Thoracic aorta (tissue), 2 donors: ENCODE measurements at regions not wholly inside any gene's neighbourhood (a gene's known extent, or its start where the extent isn't known, plus 50 kb on each side); places are given as distances from the start of the nearest gene placed in this dataset.

Source experiments
- ATAC-seq: fragments of 150-250 bp; one replicate; pipeline ENCODE4 v1.8.0; 2017; ENCODE audit warnings: low read depth; ENCODE audit not compliant: insufficient number of reproducible peaks, low FRiP score
- DNase-seq: peaks from one replicate; pipeline ENCODE4 v3.0.0-alpha.2; 2020; ENCODE audit warnings: low spot score
- H3K27ac ChIP-seq, 2 donors: fragments of 200-600 bp; sonication (generic); 1 replicate in 1 of 2; 2 replicates in 1 of 2; pipeline ENCODE4 v1.5.1; 2016; ENCODE audit warnings: mild to moderate bottlenecking in 2 of 2, moderate library complexity in 2 of 2
- H3K27me3 ChIP-seq: fragments of 200-600 bp; sonication (generic); replicated peaks from 2 replicates; pipeline ENCODE4 v1.6.0; 2016; ENCODE audit warnings: mild to moderate bottlenecking; ENCODE audit not compliant: insufficient read depth
- H3K36me3 ChIP-seq: fragments of 200-600 bp; sonication (generic); one replicate; pipeline ENCODE4 v1.5.1; 2016
- H3K4me1 ChIP-seq, 2 donors: fragments of 200-600 bp; sonication (generic); 1 replicate in 1 of 2; 2 replicates in 1 of 2; pipeline versions ENCODE4 v1.5.1 to v1.6.0; 2016; ENCODE audit warnings: low read depth in 2 of 2, mild to moderate bottlenecking in 1 of 2; ENCODE audit not compliant: control insufficient read depth in 1 of 2
- H3K4me3 ChIP-seq: fragments of 200-600 bp; sonication (generic); 2 replicates; pipeline ENCODE4 v1.5.1; 2016; ENCODE audit warnings: mild to moderate bottlenecking
- H3K9me3 ChIP-seq: fragments of 200-600 bp; sonication (generic); 2 replicates; pipeline ENCODE4 v1.5.1; 2016
- TF ChIP-seq, protein P1 (sequence below): fragments of 200-600 bp; sonication (generic); IDR thresholded peaks from one replicate; pipeline ENCODE4 v1.5.1; 2019; ENCODE audit warnings: antibody characterized with exemption

DNA sequence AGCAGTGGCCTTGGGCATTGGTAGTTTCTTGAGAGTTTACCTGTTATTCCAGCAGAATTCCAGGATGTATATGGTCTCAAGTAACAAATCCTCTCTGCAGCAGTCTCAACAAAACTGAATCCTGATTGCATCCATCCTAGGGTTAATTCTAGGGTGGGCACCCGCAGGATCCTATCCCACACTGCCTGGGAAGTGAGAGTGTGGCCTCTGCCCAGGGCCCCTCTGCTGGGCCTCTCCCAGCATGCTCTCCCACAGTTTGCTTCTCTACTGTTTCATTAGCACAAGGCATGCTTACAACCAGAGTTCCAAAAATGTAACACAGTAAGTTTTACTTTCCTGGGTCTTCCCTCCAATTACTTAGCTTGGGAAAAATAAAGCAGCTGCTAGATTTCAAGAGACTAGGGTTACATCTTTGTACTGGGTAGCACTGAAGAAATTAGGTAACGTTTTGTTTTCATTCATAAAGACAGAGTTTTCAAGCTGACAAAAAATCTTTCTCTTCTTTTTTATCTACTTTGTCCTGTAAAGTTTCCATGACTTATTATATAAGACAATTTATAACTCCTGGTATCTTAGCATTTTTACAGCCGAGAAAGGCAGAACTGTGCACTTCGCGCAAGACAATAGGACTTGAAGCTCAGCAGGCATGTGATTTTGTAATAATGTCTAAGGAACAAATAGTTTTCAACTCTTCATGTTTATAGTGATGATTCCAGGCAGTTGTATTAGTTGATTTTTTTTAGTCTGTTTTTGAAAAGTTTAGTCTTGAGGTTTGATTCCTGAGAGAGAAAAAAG lies 131.2 kb upstream of the PCDH18 start:
- TF ChIP-seq, protein P1, sequence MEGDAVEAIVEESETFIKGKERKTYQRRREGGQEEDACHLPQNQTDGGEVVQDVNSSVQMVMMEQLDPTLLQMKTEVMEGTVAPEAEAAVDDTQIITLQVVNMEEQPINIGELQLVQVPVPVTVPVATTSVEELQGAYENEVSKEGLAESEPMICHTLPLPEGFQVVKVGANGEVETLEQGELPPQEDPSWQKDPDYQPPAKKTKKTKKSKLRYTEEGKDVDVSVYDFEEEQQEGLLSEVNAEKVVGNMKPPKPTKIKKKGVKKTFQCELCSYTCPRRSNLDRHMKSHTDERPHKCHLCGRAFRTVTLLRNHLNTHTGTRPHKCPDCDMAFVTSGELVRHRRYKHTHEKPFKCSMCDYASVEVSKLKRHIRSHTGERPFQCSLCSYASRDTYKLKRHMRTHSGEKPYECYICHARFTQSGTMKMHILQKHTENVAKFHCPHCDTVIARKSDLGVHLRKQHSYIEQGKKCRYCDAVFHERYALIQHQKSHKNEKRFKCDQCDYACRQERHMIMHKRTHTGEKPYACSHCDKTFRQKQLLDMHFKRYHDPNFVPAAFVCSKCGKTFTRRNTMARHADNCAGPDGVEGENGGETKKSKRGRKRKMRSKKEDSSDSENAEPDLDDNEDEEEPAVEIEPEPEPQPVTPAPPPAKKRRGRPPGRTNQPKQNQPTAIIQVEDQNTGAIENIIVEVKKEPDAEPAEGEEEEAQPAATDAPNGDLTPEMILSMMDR: no peak
- Histone ChIP-seq H3K4me3 (no peak overlapping the region), H3K4me1 (peaks cover 12 to 43% of the 10 kb centered on the region in 2 donors), H3K27me3 (no peaks in the 10 kb centered on the region), H3K9me3 (no peaks in the 10 kb centered on the region), H3K36me3 (no peaks in the 10 kb centered on the region), H3K27ac (peak overlapping the region; percentile 45 to 57)
- ATAC-seq: no peak
- no peak for DNase-seq

DNA sequence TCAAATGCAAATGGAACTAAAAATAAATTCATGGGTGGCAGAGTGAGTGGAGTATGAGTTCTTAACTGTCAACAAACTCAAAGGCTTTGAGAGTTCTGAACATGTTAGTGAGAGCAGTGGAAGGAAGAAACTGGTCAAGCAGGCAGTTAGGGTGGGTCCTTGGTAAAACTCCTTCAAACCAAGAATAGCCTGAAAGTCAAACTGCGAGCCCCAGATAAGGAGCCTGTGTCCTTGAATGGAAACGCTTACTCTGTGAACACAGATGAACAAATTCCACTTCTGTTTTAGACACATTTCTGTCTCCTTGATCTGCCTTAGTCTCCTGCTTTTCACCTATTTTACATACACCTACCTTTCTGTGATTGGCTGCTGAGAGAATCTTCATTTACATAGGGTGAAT lies 129.4 kb upstream of the PCDH18 start:
- H3K27ac ChIP-seq: no peak overlapping the region
- DNase-seq: no peak

DNA sequence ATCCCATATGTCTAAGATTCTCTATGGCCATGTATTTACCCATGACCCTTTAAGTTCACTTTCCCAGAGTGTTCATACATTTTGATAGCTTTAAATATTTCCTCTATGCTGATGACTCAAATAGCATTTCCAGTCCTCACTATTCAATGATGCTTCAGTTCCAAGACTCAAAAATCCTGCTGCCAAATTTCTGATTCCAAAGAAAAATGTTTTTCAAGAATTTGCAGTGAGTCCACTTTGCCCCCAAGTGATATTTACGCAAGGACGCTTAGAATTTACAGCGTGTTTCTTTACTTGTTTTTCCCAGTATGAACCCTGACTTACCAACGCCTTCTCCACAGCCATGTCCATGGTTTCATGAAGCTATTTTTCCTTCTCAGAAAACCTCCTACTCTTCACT lies 127.9 kb upstream of the PCDH18 start:
- TF ChIP-seq, protein P1: no peak
- ATAC-seq (no peak), DNase-seq (no peak)
- H3K9me3 ChIP-seq: no peaks in the 10 kb centered on the region
- peaks cover 12 to 49% of the 10 kb centered on the region in 2 donors for H3K4me1 ChIP-seq
- no peaks in the 10 kb centered on the region for H3K27me3 ChIP-seq
- no peak overlapping the region for H3K4me3 ChIP-seq
- H3K36me3 ChIP-seq: no peaks in the 10 kb centered on the region
- peak overlapping the region; percentile 51 to 52 for H3K27ac ChIP-seq

More for the DNA sequence above, 129.4 kb upstream of the PCDH18 start:
- no peaks in the 10 kb centered on the region for H3K9me3 ChIP-seq
- peaks cover 12 to 49% of the 10 kb centered on the region in 2 donors for H3K4me1 ChIP-seq
- no peak for ATAC-seq
- H3K36me3 ChIP-seq: no peaks in the 10 kb centered on the region
- H3K4me3 ChIP-seq: no peak overlapping the region
- TF ChIP-seq, protein P1: no peak
- H3K27me3 ChIP-seq: no peaks in the 10 kb centered on the region

DNA sequence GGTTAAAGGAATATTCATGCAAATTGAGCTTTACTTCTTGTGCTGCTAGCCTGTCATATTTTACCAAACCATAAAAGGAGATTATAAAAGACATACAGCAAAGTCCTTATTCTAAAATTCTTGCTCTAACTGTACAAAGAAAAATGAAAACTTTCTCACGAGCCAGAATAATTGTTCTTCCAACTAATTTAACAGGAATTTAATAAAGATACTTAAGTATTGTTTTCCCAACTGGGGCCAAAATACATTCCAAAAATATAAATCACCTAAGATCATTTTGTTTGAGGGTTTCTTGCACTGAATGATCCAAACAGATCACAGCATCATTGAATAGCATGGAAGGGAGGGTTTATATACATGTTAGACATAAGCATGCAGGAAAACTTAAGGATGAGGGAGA lies 127.1 kb upstream of the PCDH18 start:
- H3K4me3 ChIP-seq: no peak overlapping the region
- no peak overlapping the region for H3K27ac ChIP-seq
- DNase-seq (no peak), ATAC-seq (no peak)
- peaks cover 12 to 45% of the 10 kb centered on the region in 2 donors for H3K4me1 ChIP-seq
- no peaks in the 10 kb centered on the region for H3K27me3 ChIP-seq
- no peaks in the 10 kb centered on the region for H3K9me3 ChIP-seq
- H3K36me3 ChIP-seq: no peaks in the 10 kb centered on the region
- TF ChIP-seq, protein P1: no peak

DNA sequence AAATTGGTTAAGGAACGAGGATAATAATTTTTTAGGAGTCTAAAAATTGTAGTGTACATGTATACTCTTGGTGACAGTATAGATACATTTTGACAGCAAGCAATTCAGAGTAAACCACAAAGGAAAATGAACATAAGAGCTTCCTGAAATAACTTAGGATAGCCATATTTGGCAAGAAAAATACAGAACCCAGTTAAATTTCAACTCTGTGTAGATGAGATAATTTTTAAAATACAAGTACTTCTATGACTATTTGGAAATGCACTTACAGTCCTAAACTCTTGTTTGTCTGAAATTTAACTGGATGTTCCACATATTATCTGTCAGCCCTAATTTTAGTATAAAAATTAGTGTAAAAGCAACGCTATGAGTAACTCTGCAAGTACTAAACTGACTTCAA lies 124.4 kb upstream of the PCDH18 start:
- no peaks in the 10 kb centered on the region for H3K9me3 ChIP-seq

More for the DNA sequence above, 124.4 kb upstream of the PCDH18 start:
- TF ChIP-seq, protein P1: no peak
- Histone ChIP-seq H3K4me1 (peaks cover 6 to 30% of the 10 kb centered on the region in 2 donors), H3K27me3 (no peaks in the 10 kb centered on the region), H3K36me3 (no peaks in the 10 kb centered on the region), H3K4me3 (no peak overlapping the region), H3K27ac (no peak overlapping the region)
- DNase-seq: no peak
- ATAC-seq: no peak
